Type B pancreatic cell (in vitro differentiated cells): ENCODE measurements at regions not wholly inside any gene's neighbourhood (a gene's known extent, or its start where the extent isn't known, plus 50 kb on each side); places are given as distances from the start of the nearest gene placed in this dataset.

Source experiments
- DNase-seq: peaks from one replicate; pipeline ENCODE4 v3.0.0; 2021; ENCODE audit warnings: mixed read lengths; ENCODE audit not compliant: unreplicated experiment; ENCODE audit errors: extremely low spot score
- H3K27ac Mint-ChIP-seq: 2 replicates; pipeline ENCODE4 v1.8.0; 2021; ENCODE audit warnings: mild to moderate bottlenecking, mixed read lengths
- H3K27me3 Mint-ChIP-seq: 2 replicates; pipeline ENCODE4 v1.8.0; 2021; ENCODE audit warnings: mixed read lengths
- H3K36me3 Mint-ChIP-seq: 2 replicates; pipeline ENCODE4 v1.8.0; 2021; ENCODE audit warnings: mixed read lengths
- H3K4me1 Mint-ChIP-seq: one replicate; pipeline ENCODE4 v1.8.0; 2021; ENCODE audit warnings: mixed read lengths; ENCODE audit not compliant: unreplicated experiment
- H3K4me3 Mint-ChIP-seq: 2 replicates; pipeline ENCODE4 v1.8.0; 2021; ENCODE audit warnings: mild to moderate bottlenecking, mixed read lengths
- H3K9me3 Mint-ChIP-seq: 2 replicates; pipeline ENCODE4 v1.8.0; 2021; ENCODE audit warnings: mixed read lengths
- CTCF ChIP-seq: fragments of 200-600 bp; sonication (generic); conservative IDR thresholded peaks from 2 replicates; pipeline ENCODE4 v1.5.0; 2021; ENCODE audit warnings: antibody characterized with exemption, mild to moderate bottlenecking

GRCh38 chr11:69393865-69394233 lies 87.6 kb upstream of the LINC01488 start:
- H3K4me3 Mint-ChIP-seq = no peak overlapping the region
- H3K4me1 Mint-ChIP-seq = peaks cover 12% of the 10 kb centered on the region
- H3K27ac Mint-ChIP-seq = no peak overlapping the region
- DNase-seq = no peak
- no peak for TF ChIP-seq CTCF
- H3K9me3 Mint-ChIP-seq = peaks cover 4% of the 10 kb centered on the region
- H3K36me3 Mint-ChIP-seq = peaks cover 3% of the 10 kb centered on the region
- no peaks in the 10 kb centered on the region for H3K27me3 Mint-ChIP-seq

GRCh38 chr11:69394234-69394868 lies 87.1 kb upstream of the LINC01488 start:
- Mint-ChIP-seq H3K36me3 (no peaks in the 10 kb centered on the region), H3K27me3 (no peaks in the 10 kb centered on the region), H3K4me3 (no peak overlapping the region), H3K4me1 (peaks cover 17% of the 10 kb centered on the region), H3K9me3 (no peaks in the 10 kb centered on the region), H3K27ac (no peak overlapping the region)
- no peak for TF ChIP-seq CTCF
- DNase-seq = no peak

- Mint-ChIP-seq H3K4me1 (peaks cover 22% of the 10 kb centered on the region), H3K36me3 (no peaks in the 10 kb centered on the region), H3K4me3 (no peak overlapping the region), H3K27me3 (no peaks in the 10 kb centered on the region), H3K9me3 (no peaks in the 10 kb centered on the region), H3K27ac (no peak overlapping the region)
- DNase-seq = no peak
- no peak for TF ChIP-seq CTCF
Observed at GRCh38 chr11:69394869-69395246, 86.6 kb upstream of the LINC01488 start.

- no peaks in the 10 kb centered on the region for H3K36me3 Mint-ChIP-seq
- no peak for TF ChIP-seq CTCF
- no peaks in the 10 kb centered on the region for H3K27me3 Mint-ChIP-seq
- no peak overlapping the region for H3K4me3 Mint-ChIP-seq
- H3K27ac Mint-ChIP-seq = no peak overlapping the region
- H3K4me1 Mint-ChIP-seq = peaks cover 23% of the 10 kb centered on the region
- no peaks in the 10 kb centered on the region for H3K9me3 Mint-ChIP-seq
- DNase-seq = no peak
Observed at GRCh38 chr11:69395287-69395686, 86.2 kb upstream of the LINC01488 start.

GRCh38 chr11:69396051-69396947 lies 85.2 kb upstream of the LINC01488 start:
- H3K27ac Mint-ChIP-seq = no peak overlapping the region
- no peak overlapping the region for H3K4me3 Mint-ChIP-seq
- no peaks in the 10 kb centered on the region for H3K9me3 Mint-ChIP-seq
- no peak for DNase-seq
- H3K27me3 Mint-ChIP-seq = no peaks in the 10 kb centered on the region
- peaks cover 23% of the 10 kb centered on the region for H3K4me1 Mint-ChIP-seq
- no peaks in the 10 kb centered on the region for H3K36me3 Mint-ChIP-seq
- TF ChIP-seq CTCF = no peak
